Neural progenitor cell (in vitro differentiated cells): ENCODE measurements at regions not wholly inside any gene's neighbourhood (a gene's known extent, or its start where the extent isn't known, plus 50 kb on each side); places are given as distances from the start of the nearest gene placed in this dataset.

Experiments used
- DNase-seq: peaks from one replicate; pipeline ENCODE4 v3.0.0-alpha.2; 2016; ENCODE audit warnings: low spot score
- H2AFZ ChIP-seq: fragments of 200-600 bp; sonication (generic); replicated peaks from 2 replicates; pipeline ENCODE4 v1.6.1; 2016; ENCODE audit warnings: antibody characterized with exemption
- H3F3A ChIP-seq: fragments of 200-600 bp; sonication (generic); 2 replicates; pipeline ENCODE4 v1.6.1; 2016; ENCODE audit warnings: antibody characterized with exemption, low read depth
- H3K27ac ChIP-seq: fragments of 200-600 bp; sonication (generic); 2 replicates; pipeline ENCODE4 v1.5.1; 2016; ENCODE audit warnings: mild to moderate bottlenecking
- H3K27me3 ChIP-seq: fragments of 200-600 bp; sonication (generic); 2 replicates; pipeline ENCODE4 v1.6.1; 2016; ENCODE audit warnings: mild to moderate bottlenecking, moderate library complexity
- H3K36me3 ChIP-seq: fragments of 200-600 bp; sonication (generic); 2 replicates; pipeline ENCODE4 v1.5.1; 2016
- H3K4me1 ChIP-seq: fragments of 200-600 bp; sonication (generic); 2 replicates; pipeline ENCODE4 v1.6.1; 2016; ENCODE audit warnings: mixed run types
- H3K4me2 ChIP-seq: fragments of 200-600 bp; sonication (generic); 2 replicates; pipeline ENCODE4 v1.6.1; 2016
- H3K4me3 ChIP-seq: fragments of 200-600 bp; sonication (generic); 2 replicates; pipeline ENCODE4 v1.5.1; 2016
- H3K79me2 ChIP-seq: fragments of 200-600 bp; sonication (generic); 2 replicates; pipeline ENCODE4 v1.6.1; 2016; ENCODE audit warnings: low read depth
- H3K9ac ChIP-seq: fragments of 200-600 bp; sonication (generic); 2 replicates; pipeline ENCODE4 v1.6.1; 2016
- H3K9me3 ChIP-seq: fragments of 200-600 bp; sonication (generic); 2 replicates; pipeline ENCODE4 v1.5.1; 2016; ENCODE audit warnings: low read depth
- H4K20me1 ChIP-seq: fragments of 200-600 bp; sonication (generic); 2 replicates; pipeline ENCODE4 v1.6.1; 2016; ENCODE audit warnings: low read depth
- H3K27ac Mint-ChIP-seq: 3 replicates; pipeline ENCODE4 v1.8.0; 2021; ENCODE audit warnings: mixed read lengths
- H3K27me3 Mint-ChIP-seq: 2 replicates; pipeline ENCODE4 v1.8.0; 2022; ENCODE audit warnings: low read depth, mild to moderate bottlenecking, inconsistent platforms, moderate library complexity, mixed read lengths; ENCODE audit not compliant: insufficient read depth
- H3K36me3 Mint-ChIP-seq: 3 replicates; pipeline ENCODE4 v1.8.0; 2021; ENCODE audit warnings: mixed read lengths
- H3K4me1 Mint-ChIP-seq: 3 replicates; pipeline ENCODE4 v1.8.0; 2021; ENCODE audit warnings: mixed read lengths
- H3K4me3 Mint-ChIP-seq: 3 replicates; pipeline ENCODE4 v1.8.0; 2021; ENCODE audit warnings: mild to moderate bottlenecking, moderate library complexity, mixed read lengths
- H3K9me3 Mint-ChIP-seq: 3 replicates; pipeline ENCODE4 v1.8.0; 2020; ENCODE audit warnings: mixed read lengths
- EZH2 ChIP-seq: fragments of 200-600 bp; sonication (generic); IDR thresholded peaks from 2 replicates; pipeline ENCODE4 v1.6.1; 2017; ENCODE audit warnings: antibody characterized with exemption, mild to moderate bottlenecking, moderate library complexity
- EZH2phosphoT487 ChIP-seq: fragments of 200-600 bp; sonication (generic); IDR thresholded peaks from 2 replicates; pipeline ENCODE4 v1.6.1; 2017; ENCODE audit warnings: antibody characterized with exemption
- TF ChIP-seq, protein P1 (sequence below): fragments of 200-600 bp; sonication (generic); IDR thresholded peaks from 2 replicates; pipeline ENCODE4 v1.5.1; 2017; ENCODE audit warnings: antibody characterized with exemption, mild to moderate bottlenecking

DNA sequence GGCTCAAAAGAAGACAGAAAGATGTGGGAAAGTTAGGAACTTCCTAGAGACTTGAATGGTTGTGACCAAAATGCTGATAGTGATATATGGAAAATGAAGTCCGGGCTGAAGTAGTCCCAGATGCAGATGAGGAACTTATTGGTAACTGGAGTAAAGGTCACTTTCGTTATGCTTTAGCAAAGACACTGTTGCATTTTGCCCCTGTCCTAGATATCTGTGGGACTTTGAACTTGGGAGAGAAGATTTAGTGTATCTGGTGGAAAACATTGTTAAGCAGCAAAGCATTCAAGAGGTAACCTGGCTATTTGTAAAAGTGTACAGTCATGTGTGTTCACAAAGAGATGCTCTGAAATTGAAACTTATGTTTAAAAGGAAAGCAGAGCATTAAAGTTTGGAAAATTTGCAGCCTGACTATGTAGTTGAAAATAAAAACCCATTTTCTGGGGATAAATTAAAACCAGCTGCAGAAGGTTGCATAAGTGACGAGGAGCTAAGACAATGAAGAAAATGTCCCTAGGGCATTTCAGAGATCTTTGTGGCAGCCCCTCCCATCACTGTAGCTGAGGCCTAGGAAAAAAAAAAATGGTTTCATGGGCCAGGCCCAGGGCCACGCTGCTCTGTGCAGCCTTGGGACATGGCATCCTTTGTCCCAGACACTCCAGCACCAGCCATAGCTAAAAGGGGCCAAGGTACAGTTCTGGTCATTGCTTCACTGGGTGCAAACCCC, 1692.2 kb downstream of the HACE1 start:
- H3K27ac Mint-ChIP-seq = no peak overlapping the region
- H3K27ac ChIP-seq = no peak overlapping the region
- H3K27me3 Mint-ChIP-seq = no peaks in the 10 kb centered on the region
- H3K27me3 ChIP-seq = no peaks in the 10 kb centered on the region
- no peaks in the 10 kb centered on the region for H3K36me3 ChIP-seq
- H3K79me2 ChIP-seq = no peaks in the 10 kb centered on the region
- no peak overlapping the region for H3K4me2 ChIP-seq
- no peaks in the 10 kb centered on the region for H3K36me3 Mint-ChIP-seq
- no peaks in the 10 kb centered on the region for H3K9me3 Mint-ChIP-seq
- H3K4me1 Mint-ChIP-seq = no peaks in the 10 kb centered on the region
- no peaks in the 10 kb centered on the region for H3K9me3 ChIP-seq
- no peak overlapping the region for H3K9ac ChIP-seq
- TF ChIP-seq, protein P1, sequence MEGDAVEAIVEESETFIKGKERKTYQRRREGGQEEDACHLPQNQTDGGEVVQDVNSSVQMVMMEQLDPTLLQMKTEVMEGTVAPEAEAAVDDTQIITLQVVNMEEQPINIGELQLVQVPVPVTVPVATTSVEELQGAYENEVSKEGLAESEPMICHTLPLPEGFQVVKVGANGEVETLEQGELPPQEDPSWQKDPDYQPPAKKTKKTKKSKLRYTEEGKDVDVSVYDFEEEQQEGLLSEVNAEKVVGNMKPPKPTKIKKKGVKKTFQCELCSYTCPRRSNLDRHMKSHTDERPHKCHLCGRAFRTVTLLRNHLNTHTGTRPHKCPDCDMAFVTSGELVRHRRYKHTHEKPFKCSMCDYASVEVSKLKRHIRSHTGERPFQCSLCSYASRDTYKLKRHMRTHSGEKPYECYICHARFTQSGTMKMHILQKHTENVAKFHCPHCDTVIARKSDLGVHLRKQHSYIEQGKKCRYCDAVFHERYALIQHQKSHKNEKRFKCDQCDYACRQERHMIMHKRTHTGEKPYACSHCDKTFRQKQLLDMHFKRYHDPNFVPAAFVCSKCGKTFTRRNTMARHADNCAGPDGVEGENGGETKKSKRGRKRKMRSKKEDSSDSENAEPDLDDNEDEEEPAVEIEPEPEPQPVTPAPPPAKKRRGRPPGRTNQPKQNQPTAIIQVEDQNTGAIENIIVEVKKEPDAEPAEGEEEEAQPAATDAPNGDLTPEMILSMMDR = no peak
- TF ChIP-seq EZH2phosphoT487 = no peak
- no peak for TF ChIP-seq EZH2
- no peaks in the 10 kb centered on the region for H3K4me1 ChIP-seq
- no peak overlapping the region for H3K4me3 ChIP-seq
- H3F3A ChIP-seq = no peaks in the 10 kb centered on the region
- H2AFZ ChIP-seq = no peak overlapping the region
- H4K20me1 ChIP-seq = no peaks in the 10 kb centered on the region
- H3K4me3 Mint-ChIP-seq = no peak overlapping the region
- no peak for DNase-seq

DNA sequence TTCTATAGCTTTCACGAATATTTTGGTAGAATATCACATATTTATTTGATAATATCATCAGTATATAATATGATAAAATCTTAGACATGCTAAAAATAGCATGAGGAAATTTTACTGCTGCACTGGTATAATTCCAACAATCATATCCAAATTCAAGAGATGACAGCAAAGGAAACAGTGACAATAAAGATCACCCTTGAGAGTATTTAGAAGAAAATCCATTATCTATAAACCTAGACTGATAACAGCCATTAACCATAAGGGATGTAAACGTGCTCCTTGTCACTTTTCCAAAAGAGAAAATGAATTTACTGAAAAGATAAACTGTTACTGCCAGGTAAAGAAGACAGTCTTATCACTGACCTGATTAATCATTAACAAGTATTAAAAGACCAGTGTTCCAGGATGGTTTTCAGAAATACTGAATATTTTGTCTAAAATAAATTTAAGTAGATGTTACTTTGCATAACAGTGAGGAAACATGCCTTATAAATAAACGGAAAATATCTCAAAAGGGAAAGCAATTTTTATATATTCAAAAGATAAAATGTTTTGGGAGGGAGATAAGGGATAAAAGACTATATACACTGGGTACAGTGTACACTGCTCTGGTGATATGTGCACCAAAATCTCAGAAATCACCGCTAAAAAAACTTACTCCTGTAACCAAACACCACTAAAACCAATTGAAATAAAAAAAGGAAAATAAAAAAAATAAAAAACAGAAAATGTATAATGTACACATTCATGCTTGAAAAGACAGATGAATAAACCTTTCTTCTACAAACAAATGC, 1704.7 kb downstream of the HACE1 start:
- Mint-ChIP-seq H3K9me3 (no peaks in the 10 kb centered on the region), H3K27ac (no peak overlapping the region), H3K36me3 (no peaks in the 10 kb centered on the region), H3K27me3 (no peaks in the 10 kb centered on the region), H3K4me3 (no peak overlapping the region), H3K4me1 (no peaks in the 10 kb centered on the region)
- H3K4me3 ChIP-seq = no peak overlapping the region
- H4K20me1 ChIP-seq = no peaks in the 10 kb centered on the region
- H2AFZ ChIP-seq = no peak overlapping the region
- H3K9ac ChIP-seq = no peak overlapping the region
- H3K9me3 ChIP-seq = no peaks in the 10 kb centered on the region
- no peaks in the 10 kb centered on the region for H3K36me3 ChIP-seq
- H3K27me3 ChIP-seq = no peaks in the 10 kb centered on the region
- no peak overlapping the region for H3K27ac ChIP-seq
- no peaks in the 10 kb centered on the region for H3K79me2 ChIP-seq
- H3F3A ChIP-seq = no peaks in the 10 kb centered on the region
- H3K4me1 ChIP-seq = no peaks in the 10 kb centered on the region
- DNase-seq = no peak
- TF ChIP-seq EZH2phosphoT487 = no peak
- TF ChIP-seq EZH2 = no peak
- TF ChIP-seq, protein P1 = no peak
- H3K4me2 ChIP-seq = no peak overlapping the region

DNA sequence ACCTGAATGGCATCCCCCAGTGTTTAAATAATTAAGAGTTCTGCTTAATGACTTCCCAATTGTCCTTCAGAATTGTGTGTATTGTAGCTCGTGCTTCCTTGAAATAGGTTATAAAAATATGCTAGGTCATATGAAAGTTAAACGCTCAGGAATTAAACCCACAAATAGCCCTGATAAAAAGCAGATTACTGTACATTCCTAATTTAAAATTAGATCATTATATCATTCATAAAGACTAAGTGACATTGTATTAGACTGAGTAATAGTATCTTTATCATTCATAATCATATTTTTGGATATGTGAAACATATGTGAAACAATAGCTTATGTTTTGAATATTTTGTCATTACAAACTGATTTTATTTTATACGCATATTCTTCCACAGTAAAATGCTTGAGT, 1706.7 kb downstream of the HACE1 start:
- H3K27me3 Mint-ChIP-seq = no peaks in the 10 kb centered on the region
- H3K36me3 Mint-ChIP-seq = no peaks in the 10 kb centered on the region
- no peaks in the 10 kb centered on the region for H3K4me1 Mint-ChIP-seq
- H4K20me1 ChIP-seq = no peaks in the 10 kb centered on the region
- no peaks in the 10 kb centered on the region for H3K9me3 Mint-ChIP-seq
- H3K4me3 ChIP-seq = no peak overlapping the region
- no peaks in the 10 kb centered on the region for H3F3A ChIP-seq
- H3K4me1 ChIP-seq = no peaks in the 10 kb centered on the region
- H2AFZ ChIP-seq = no peak overlapping the region
- TF ChIP-seq, protein P1 = no peak
- TF ChIP-seq EZH2phosphoT487 (no peak), EZH2 (no peak)
- no peak overlapping the region for H3K4me2 ChIP-seq
- no peaks in the 10 kb centered on the region for H3K27me3 ChIP-seq
- DNase-seq = no peak
- no peak overlapping the region for H3K27ac Mint-ChIP-seq
- H3K79me2 ChIP-seq = no peaks in the 10 kb centered on the region
- H3K9ac ChIP-seq = no peak overlapping the region
- no peaks in the 10 kb centered on the region for H3K36me3 ChIP-seq
- no peak overlapping the region for H3K27ac ChIP-seq
- H3K9me3 ChIP-seq = no peaks in the 10 kb centered on the region
- H3K4me3 Mint-ChIP-seq = no peak overlapping the region
